CD4-positive, alpha-beta T cell treated with Interleukin-10 for 1 hour (primary cell): ENCODE measurements at regions not wholly inside any gene's neighbourhood (a gene's known extent, or its start where the extent isn't known, plus 50 kb on each side); places are given as distances from the start of the nearest gene placed in this dataset.
"Not testable (repeated sequence)": the region's sequence is repeated elsewhere in the genome, so short reads cannot be mapped to it uniquely, and the experiment has no call there.

Experiments
- DNase-seq: peaks from one replicate; pipeline ENCODE4 v3.0.0-alpha.2; 2020

DNA sequence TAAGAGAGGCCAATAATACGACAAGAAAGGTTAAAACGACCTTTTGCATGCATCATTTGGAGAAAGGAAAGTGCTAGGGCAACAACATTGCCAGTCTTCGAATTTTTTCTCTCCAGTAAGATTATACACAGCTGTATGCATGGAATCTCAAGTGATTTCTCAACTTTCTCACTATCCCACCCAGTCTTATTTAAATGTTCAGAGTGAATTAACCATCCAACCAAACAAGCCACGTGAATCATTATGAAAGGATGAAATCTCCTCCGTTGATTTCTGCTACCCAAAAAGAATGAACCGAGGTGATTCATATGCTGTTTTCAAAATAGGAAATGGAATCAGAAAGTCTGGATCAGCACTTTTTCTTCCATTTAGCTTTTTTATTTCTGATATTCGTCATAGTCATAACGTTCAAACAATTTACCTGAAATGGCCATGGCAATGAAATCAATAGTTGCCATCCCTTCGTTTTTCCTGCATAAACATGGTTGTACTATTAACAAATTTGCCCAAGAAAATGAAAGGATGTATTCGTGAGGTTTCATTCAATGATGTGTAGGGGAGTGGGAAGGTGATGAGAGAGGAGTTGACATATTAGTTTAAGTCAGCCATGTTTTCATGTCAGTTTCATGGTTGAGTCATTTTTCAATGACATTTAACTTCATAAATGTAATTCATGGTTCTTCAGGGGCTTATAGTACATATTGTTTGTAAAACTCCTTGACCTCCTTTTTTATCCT, 170.9 kb upstream of the WWC1 start:
- DNase-seq = no peak

DNA sequence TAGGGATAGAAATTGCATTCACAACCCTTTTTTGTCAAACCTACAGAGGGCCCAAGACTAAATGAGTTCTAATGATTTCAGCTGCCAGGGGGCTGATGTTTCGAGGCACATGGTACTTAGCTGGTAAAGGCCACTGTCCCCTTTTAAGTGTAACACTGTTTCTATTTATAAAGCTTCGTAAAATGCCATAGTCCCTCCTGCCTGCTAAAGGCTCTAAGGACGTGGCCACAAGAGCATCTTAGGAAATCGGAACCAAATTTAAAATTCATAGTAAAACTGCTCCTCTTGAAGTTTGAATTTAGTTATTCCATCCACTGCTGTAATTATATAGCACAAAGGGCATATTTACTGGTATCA, 170.3 kb upstream of the WWC1 start:
- no peak for DNase-seq

DNA sequence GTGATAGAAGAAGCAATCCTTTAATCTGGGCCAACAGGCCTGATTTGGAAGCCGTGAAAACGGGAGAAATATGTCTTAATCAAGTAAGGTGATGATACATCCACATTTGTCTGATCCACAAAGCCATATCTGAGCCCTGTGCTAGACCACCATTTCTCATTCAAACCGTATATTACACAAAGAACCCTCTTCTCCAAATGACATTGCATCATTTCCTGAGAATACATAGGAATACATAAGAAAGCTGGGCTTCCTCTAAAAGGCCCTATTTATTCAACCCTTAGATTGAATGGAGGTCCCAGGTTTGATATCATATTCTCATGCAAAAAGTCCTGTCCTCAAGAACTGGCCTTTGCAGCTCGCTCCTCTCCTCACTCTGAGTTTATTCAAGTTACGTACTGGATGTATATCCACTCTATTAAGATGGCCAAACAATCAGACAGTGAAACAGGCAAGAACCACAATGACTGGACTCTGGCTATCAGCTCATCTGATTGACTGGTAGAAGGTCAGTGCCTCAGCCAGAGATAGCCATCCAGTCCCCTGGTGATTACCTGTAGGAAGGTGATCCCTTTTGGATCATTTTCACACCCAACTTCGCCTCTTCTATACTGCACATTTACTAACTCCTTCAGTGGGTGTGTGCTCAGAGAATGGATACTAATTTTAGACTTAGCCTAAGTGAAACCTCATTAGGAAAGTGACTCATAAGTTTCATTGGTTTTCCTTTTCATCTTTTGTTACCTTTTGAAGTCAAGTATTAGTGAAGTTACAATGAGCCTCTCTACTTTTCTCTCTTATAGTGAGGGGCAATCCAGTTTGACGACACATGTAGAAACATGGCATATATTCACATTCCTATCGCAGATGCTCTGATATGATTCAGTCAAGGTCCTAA, 167.6 kb upstream of the WWC1 start:
- no peak for DNase-seq

DNA sequence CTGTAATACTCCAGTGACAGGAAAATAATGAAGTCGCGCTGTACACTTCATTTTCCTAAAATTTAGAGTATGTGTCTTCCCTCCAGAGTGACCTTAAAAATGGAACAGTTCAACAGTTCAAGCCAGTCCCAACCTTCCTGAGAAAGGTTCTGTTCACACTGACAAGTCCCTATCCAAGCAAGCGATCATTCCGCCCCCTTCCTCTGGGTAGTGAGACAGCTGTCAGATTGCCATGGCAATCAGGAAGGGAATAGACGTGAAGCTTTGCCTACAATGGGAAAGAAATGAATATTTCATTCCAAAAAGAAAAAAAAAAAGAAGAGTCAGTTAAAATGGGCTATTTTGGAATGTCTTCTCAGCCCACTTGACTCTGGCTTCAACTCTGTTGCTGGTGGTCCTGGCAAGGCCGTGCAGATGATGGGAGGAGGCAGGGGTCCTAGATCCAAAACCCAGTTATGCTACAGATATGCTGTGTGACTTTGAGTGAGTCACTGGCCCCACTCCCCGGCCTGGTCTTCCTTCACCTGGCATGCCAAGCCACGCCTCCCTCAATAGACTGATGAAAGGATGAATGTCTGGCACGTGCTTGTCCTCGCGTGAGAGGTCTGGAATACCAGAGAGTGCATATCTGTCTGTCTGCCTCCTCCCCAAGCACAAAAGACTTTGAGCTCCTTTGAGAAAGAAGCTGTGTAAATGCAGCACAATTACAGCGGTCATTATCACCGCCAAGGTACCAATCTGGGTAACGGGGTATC, 165.8 kb upstream of the WWC1 start:
- DNase-seq = no peak

DNA sequence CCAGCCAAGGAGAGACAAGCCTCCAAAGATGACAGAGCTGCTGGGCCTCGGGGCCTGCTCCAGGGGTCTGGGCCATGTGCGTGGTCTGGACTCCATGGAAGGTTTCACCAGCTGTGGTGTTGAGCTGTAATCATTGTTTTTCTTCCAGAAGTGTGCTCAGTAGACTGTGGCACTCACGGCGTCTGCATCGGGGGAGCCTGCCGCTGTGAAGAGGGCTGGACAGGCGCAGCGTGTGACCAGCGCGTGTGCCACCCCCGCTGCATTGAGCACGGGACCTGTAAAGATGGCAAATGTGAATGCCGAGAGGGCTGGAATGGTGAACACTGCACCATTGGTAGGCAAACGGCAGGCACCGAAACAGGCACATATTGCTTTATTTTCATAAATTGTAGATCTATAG, 164.8 kb upstream of the WWC1 start:
- DNase-seq = no peak

DNA sequence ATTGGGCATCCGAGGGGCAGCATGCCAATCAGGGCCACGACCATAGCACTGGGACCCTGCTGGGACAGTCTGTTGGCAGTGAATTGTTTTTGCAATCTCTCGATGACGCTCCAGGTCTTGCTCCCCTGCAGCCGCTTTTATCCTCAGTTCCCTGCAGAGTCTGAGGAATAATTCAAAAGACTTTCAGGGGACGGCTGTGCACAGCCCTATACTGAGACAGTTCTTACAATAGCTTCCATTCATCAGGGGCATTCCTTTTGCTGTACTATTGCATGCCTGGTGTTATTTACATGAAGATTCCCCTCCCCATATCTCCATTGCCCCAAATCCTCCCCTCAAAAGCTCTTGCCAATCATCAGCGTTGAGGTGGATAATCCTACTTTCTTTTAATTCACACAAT, 163.3 kb upstream of the WWC1 start:
- DNase-seq = no peak

DNA sequence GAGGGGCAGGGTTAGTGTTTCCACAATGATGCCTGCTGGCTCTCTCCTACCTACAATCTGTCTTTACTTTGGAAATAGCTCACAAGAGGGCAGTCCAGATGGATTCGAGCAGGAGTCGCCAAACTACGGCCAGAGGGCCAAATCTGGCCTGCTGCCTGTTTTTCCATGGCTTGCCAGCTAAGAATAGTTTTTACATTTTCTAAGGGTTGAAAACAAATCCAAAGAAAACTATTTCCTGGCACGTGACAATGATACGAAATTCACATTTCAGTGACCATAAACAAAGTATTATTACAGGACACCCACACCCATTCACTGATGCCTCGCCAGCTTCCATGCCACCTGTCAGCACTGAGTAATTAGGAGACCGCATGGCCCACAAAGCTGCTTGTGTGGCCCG, 162.9 kb upstream of the WWC1 start:
- no peak for DNase-seq

DNA sequence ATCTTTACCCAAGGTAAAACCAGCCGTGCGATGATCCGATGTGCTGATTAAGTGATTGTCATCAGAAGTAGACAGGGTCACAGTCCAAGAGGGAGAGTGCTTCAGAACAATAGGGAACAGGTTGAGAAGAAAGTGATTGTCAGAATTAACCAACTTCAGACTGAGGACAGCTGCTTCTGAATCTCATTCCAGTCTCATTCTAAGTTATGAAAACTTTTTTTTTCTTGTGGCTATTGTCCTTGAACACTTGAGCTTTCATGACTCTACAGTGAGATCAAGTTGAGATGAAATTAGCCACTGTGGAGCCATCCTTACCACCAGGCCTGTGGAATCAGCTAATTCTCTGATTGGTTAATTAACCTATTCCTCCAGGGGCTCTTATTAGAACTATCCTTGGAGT, 159.9 kb upstream of the WWC1 start:
- no peak for DNase-seq

DNA sequence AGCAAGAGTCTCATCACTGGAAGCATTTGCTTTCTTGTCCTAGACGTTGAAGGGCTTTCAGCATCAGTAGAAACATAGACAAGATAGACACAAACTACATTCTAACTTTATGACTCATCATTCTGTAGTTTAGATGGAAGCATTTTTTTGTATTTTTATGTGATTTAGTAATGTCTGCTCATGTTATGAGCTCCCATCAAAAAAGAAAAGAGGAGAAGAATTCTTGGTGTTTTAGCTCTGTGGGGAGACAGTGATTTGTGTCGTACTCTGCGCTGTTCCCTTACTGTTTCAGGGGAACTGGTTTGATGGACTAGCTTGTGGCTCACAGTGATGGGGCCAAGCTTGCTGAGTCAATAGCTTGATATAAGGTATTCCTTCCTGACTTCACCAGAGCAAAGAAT, 159.2 kb upstream of the WWC1 start:
- DNase-seq = no peak

DNA sequence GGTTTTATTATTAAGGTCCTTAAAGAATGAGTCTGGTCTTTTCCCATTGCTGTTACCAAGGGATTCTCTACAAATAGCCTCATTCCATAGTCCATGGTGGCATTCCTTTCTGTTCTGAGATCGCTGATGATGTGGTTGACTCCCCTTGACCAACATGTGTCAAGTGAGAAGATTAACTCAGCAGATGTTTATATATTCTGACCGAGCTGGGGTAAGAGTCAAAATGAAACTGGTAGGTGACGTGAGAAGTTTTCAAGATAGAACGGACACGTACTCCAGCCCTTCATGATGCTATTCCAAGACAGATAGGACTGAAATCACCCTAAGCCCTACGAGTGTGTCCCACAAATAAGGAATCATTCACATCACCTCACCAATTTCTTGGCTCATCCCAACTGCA, 155.5 kb upstream of the WWC1 start:
- no peak for DNase-seq

DNA sequence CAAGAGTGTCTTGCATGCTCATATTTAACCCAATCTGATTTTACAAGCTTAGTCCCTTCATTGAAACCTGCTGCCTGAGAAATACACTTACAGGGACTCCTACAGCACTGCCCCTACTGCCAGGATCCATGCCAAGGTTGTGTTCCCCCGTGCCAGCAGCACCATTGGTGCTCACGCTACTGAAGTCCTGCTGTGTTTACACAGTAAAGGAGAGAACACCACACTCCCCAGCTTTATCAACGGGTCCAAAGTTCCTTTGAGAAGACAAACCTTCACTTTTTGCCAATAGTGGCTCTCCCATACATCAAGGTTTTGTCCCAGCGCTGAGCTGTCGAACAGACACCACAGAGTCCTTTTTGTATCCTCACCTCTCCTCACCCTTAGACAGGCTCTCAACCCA, 155.1 kb upstream of the WWC1 start:
- DNase-seq = no peak

DNA sequence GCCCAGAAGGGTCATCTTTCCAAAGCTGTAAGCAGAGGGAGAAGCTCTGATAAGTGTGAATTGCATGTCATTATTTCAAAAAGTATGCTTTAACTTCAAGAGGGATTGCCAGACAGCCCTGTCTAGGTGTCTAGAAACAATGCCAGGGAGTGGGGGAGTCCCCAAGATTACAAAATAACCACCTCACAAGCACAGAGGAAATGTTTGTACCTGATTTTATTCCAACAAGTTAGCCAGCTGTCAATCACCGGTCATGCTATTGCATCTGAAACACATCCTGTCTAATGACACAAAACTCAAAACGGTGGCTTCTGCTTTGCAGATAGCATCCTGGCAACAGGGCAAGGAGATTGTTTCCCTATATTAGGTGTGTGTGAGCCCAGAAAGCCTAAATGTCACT, 154.2 kb upstream of the WWC1 start:
- no peak for DNase-seq

DNA sequence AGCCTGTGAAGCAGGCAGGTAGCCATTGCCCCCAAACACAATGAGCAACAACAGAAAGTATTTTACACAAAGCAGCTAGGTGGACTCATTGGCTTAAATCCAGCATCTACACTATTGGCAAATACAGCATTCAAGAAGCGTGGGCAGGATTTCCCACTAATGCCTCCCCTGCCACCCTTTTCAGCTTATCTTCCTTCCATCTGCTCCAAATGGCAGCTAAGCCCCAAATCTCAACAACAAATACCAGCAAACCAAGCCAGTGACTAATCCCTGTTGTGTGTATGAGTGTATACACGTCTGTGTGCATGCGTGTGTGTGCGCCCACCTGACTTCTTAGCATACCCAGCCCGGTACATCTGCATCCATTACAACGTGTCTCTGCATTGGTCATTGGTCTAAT, 151.2 kb upstream of the WWC1 start:
- DNase-seq = no peak

DNA sequence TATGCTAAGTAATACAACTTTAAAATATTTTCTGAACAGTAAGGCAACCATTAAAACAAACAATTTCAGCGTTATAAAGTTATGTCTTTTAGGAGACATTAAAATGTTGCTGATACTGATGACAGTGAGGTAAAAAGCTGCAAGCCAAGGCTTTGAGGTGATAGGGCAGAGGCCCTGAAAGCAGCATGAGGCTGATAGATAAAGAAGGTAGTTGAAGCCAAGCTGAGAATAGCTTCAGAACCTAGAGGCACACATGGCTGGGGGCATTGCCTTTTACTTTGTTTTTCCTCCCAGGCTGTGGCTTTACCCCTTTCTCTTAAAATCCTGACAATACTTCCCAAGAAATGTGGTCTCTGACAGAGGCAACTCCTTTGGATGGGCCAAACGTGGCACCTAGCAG, 149.0 kb upstream of the WWC1 start:
- no peak for DNase-seq

DNA sequence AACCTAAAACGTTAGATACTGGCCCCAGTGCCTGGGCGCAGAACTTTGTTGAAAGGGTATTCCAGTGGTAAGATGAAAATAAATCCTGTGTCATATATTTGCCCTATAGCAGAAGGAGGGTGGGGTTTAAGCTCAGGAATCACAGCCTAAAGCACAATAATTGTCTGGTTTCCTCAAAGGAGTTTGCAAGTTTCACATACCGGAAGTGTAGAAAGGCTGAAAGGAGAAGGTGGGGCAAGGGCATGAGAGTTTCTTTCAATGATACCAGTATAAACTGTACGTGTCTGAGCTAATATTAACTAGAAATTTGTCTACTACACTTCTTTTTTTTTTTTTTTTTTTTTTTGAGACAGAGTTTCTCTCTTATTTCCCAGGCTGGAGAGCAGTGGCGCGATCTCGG, 147.9 kb upstream of the WWC1 start:
- not testable (repeated sequence) for DNase-seq

DNA sequence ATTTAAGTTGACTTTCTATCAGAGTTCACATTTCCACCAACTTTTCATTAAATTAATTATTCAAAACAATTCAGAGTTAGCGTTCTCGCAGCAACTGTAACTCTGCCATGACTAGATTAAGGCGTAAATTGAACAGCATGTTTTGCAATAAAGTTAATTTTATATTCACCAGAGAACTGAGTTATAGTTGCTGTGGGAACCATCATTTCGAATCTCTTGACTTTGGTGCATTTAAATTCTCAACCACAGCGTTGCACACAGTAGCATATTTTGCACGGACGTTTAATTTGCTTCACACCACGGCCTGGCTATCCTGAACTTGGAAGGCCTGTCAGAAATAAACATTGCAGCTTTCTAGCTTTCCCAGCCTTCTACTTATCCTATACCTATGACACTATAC, 144.3 kb upstream of the WWC1 start:
- DNase-seq = no peak

DNA sequence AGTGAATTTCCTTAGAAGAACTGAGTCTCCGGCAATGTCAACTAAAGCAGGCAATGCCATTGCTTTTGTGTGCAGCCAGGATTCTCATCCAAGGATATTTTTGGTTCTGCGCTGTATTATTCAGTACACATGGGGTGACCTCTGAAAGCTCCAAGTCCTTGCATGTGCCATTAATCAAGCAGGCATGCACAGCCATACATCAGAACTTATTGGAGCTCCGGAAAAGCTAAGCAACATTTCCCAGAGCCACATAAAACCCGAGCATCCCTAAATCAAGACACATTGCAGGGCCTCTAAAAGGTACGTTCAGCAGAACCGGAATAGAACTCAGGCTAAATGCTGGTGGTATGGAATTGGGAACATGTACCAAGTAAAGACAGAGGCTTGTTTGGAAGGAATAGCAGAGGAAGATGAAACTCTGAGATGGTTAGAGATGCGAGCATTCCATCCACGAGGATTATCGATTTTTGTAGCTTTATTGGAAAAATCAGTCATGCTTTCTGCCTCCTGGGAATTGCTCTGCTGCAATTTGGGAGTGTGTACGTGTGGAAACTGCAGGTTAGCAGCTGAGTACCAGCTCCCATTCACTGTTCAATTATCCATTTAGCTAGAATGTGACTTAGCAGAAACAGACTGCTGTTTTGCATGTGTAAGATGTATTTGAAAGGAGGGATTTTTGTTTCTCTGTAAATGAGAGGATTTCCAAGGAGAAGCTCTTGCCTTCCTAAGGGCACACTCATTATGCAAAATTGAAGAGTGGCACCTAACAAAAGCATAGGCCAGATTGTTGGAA, 143.7 kb upstream of the WWC1 start:
- DNase-seq = no peak

DNA sequence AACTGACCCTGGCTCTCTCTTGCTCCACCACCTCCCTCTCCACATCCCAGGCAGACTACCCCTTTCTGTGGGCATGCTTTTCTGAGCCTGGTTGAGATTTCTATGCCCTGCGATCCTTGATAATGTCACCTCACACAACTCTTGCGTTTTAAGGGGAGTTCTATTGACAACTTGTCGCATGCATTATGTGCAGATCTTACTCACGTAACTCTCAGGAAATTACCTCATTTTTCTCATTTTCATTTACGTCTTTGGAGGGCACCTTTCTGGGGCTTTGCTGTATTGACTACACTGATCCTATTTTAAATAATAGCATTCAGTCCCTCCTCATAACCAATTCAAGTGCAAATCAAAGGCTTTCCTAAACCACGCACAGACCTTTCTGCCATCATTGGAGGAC, 140.4 kb upstream of the WWC1 start:
- no peak for DNase-seq

DNA sequence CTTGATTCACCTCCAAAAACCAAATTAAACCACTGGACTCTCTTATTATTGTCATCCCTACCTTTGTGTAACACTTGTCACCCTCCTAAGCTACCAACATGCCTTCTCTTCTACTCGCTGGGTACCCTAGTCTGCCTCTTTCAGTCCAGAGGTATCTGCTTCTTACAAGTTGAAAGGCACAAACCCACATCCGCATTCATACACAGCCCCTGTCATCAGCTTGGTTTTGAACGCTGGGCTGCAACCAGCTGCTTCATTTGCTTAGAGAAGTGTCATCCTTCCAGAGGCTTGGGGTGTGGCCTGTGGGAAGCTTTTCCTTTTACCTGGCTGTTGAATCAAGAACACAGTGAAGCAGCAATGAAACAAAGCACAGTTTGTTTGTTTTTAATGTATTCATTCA, 138.8 kb upstream of the WWC1 start:
- no peak for DNase-seq

DNA sequence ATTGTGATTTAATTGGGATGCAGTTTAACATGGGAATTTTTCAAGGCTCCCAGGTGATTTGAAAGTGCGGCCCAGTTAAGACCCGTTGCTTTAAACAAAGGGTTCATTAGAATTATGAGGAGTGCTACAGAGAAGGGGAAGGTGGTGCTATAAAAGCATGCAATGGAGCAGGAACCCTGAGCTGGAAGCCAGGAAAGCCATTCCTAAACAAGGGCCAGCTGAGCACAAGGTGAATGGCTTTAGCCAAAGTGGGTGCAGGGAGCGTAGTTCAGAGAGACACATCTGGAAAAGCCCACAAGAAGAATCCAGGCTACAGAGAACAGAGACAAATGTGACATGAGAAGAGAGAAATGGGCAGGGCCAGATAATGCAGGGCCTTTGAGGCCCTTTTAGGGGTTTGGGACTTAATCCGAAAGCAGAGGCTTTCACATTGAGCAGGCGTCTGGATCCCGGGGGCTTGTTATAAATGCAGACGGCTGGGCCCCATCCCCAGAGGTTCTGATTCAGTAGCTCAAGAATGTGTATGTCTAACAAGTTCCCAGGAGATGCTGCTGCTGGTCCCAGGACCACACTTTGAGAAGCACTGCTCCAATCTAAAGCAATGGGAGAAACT, 138.1 kb upstream of the WWC1 start:
- no peak for DNase-seq

DNA sequence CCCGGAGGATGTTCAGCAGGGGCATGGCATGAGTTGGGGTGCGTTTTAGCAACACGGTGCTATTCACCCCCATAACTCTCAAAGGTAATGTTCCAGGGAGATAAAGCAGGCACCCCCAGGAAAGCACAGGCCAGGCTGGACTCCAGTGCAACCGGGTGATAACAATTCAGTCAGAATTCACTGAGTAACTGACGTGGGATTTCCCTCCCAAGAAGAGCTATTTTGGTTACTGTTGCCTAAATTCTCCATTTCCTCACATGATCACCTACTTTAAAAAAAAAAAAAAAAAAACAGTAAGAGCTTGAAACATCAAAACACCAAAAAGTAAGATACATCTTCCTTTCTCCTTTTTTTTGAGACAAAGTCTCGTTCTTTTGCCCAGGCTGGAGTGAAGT, 137.6 kb upstream of the WWC1 start:
- DNase-seq = no peak

DNA sequence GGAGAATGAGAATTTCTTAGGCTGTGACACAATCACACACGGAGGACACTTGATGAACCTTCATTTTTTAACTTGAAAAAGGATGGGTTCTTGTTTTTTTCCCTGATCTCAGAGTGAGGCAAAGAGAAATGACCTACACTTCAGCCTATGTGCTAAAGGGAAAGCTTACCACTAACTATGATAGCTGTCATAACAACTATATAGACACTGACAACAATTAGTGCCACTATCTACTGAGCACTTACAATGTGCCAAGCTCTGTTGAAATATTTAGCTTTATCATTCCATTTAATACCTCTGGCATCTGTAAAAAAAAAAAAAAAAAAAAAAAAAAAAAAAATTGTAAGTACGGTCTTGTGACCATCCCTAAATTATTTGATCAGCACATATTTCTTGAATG, 135.9 kb upstream of the WWC1 start:
- no peak for DNase-seq

DNA sequence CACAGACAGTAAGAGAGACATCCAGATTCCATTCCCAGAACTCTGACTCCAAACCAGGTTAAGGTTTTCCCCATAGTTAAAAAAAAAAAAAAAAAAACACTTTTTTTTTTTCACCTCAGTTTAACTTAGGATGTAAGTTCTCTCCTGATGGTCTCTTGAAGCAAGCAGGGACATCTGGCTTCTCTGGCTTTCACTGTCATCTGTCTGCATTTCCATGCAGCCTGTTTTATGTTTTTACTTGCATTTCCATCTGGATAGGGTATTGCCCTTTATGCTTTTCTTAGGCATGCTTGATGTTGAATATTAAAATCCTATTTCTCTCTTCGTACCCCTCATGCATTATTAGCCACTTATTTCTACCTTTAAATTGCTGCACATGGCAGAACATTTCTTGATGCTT, 135.3 kb upstream of the WWC1 start:
- DNase-seq = no peak
